ENCODE measurements at regions not wholly inside any gene's neighbourhood (a gene's known extent, or its start where the extent isn't known, plus 50 kb on each side); places are given as distances from the start of the nearest gene placed in this dataset.

DNA sequence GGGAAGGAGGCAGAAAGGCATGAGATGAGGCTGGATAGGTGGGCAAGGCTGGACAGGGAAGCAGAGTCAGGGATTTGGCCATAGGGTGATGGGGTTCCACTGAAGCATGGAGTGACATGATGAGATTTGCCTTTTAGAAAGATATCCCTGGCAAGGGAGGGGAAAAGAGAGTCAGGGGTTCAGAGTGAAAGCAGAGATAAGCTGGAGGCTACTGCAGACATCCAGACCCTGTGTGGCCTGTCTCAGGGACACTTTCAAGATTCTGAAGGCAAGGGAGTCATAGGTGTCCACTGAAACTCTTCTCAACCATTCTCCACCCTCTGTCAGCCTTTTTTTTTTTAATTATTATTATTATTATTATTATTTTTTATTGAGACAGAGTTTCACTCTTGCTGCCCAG is 94.0 kb upstream of the SPATA12 start:
- ATAC-seq (no peak), DNase-seq (no peak)
- Histone ChIP-seq H3K9me3 (peaks cover 0 to 23% (median 0%) of the 10 kb centered on the region in 11 donors), H3K4me3 (no peak overlapping the region), H3K27ac (no peak overlapping the region), H3K27me3 (no peaks in the 10 kb centered on the region), H3K4me1 (peaks cover 0 to 11% (median 0%) of the 10 kb centered on the region in 9 donors), H3K36me3 (no peaks in the 10 kb centered on the region)
- TF ChIP-seq, protein P1, sequence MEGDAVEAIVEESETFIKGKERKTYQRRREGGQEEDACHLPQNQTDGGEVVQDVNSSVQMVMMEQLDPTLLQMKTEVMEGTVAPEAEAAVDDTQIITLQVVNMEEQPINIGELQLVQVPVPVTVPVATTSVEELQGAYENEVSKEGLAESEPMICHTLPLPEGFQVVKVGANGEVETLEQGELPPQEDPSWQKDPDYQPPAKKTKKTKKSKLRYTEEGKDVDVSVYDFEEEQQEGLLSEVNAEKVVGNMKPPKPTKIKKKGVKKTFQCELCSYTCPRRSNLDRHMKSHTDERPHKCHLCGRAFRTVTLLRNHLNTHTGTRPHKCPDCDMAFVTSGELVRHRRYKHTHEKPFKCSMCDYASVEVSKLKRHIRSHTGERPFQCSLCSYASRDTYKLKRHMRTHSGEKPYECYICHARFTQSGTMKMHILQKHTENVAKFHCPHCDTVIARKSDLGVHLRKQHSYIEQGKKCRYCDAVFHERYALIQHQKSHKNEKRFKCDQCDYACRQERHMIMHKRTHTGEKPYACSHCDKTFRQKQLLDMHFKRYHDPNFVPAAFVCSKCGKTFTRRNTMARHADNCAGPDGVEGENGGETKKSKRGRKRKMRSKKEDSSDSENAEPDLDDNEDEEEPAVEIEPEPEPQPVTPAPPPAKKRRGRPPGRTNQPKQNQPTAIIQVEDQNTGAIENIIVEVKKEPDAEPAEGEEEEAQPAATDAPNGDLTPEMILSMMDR (IDR thresholded peaks at IDR 0.05), result no peak
- intact Hi-C loops (cut with DNase I), result no loop called here

DNA sequence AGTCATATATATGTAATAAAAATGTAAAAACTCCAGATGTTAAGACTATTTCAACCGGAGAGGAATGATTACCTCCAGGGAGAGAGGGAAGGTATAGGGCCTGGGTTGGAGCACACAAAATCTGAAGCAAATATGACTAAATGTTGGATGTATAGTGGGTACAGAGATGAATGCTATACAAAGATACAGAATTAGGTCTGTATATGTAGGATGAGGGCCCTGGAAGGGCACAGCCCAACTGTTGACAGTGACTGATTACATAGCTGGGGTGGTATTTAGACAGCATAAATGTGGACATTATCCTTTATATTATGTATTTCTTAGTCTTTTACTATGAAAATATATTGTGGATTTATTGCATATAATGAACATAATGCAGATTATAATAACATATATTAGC is 94.4 kb upstream of the SPATA12 start:
- H3K27ac ChIP-seq, result no peak overlapping the region
- H3K27me3 ChIP-seq, result no peaks in the 10 kb centered on the region
- DNase-seq, result no peak
- 100% methylated on average over 1 of the region's 1 CpG for WGBS, 2 donors
- TF ChIP-seq, protein P1 (IDR thresholded peaks at IDR 0.05), result no peak
- no peak for ATAC-seq
- H3K36me3 ChIP-seq, result no peaks in the 10 kb centered on the region
- no peak overlapping the region for H3K4me3 ChIP-seq
- peaks cover 0 to 11% (median 0%) of the 10 kb centered on the region in 9 donors for H3K4me1 ChIP-seq
- peaks cover 0 to 23% (median 0%) of the 10 kb centered on the region in 11 donors for H3K9me3 ChIP-seq
- intact Hi-C loops (cut with DNase I), result no loop called here

DNA sequence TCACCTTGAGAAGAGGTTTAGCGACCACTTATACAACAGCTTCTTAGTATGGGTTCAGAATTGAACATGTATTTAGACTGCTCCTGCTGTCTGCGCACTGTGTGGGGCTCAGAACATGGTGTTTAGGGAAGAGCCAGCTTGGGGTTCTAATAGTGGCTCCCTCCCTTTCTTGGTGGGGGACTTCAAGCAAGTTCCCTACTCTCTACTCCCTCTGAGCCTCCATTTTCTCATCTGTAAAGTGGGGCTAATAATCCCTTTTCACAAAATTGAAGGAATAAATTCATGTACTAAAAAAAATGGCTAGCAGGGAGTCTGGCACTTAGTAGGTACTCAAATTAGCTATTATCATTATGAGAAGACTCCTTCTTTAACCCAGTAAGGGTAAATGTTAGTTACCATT is 97.5 kb upstream of the SPATA12 start:
- H3K9me3 ChIP-seq, result peaks cover 0 to 23% (median 0%) of the 10 kb centered on the region in 11 donors
- 97 to 100% methylated on average over 2 of the region's 2 CpGs for WGBS, 2 donors
- H3K4me3 ChIP-seq, result no peak overlapping the region
- H3K27me3 ChIP-seq, result no peaks in the 10 kb centered on the region
- H3K4me1 ChIP-seq, result no peaks in the 10 kb centered on the region
- ATAC-seq (no peak), DNase-seq (no peak)
- intact Hi-C loops (cut with DNase I), result no loop called here
- no peak overlapping the region for H3K27ac ChIP-seq
- H3K36me3 ChIP-seq, result no peaks in the 10 kb centered on the region
- TF ChIP-seq, protein P1 (IDR thresholded peaks at IDR 0.05), result no peak

DNA sequence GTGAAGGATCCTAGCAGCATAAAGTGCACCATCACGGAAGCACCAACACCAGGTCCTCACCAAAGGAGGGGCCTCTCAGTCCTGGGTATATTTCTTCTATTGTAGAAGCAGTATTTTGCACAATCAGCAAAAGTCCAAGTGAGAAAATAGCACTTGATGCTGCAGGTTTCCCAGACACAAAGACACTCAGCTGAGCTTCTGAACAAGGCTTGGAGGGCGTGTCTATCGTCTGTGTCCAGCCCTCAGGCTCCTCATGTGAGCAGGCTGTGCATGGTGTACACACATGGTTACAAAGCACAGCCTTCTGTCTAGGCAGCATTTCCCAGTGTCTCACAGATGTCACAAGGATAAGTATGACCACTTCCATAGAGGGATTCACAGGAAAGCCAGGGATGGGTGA is 98.3 kb upstream of the SPATA12 start:
- H3K4me1 ChIP-seq, result no peaks in the 10 kb centered on the region
- WGBS, 2 donors, result 84 to 85% methylated on average over 3 of the region's 3 CpGs
- no peaks in the 10 kb centered on the region for H3K27me3 ChIP-seq
- no peak overlapping the region for H3K4me3 ChIP-seq
- no peak for ATAC-seq
- no peak overlapping the region for H3K27ac ChIP-seq
- TF ChIP-seq, protein P1 (IDR thresholded peaks at IDR 0.05), result no peak
- intact Hi-C loops (cut with DNase I), result no loop called here
- H3K9me3 ChIP-seq, result peaks cover 0 to 23% (median 0%) of the 10 kb centered on the region in 11 donors
- no peaks in the 10 kb centered on the region for H3K36me3 ChIP-seq
- DNase-seq, result no peak
